Endothelial cell of umbilical vein (primary cell): ENCODE measurements at regions not wholly inside any gene's neighbourhood (a gene's known extent, or its start where the extent isn't known, plus 50 kb on each side); places are given as distances from the start of the nearest gene placed in this dataset.

Experiments used
- BruUV-seq: library from RNA; stranded (reverse); fragments of 400-500 nt; replicated peaks from 2 replicates; lab custom pipeline; 2021; lab: Mats Ljungman, UMichigan
- CTCF ChIA-PET: fragments of 300-600, 350-600 bp; sonication (Branson Sonifier 250); formaldehyde crosslinking; loops from one replicate; lab custom pipeline; 2021; ENCODE audit warnings: antibody characterized with exemption, inconsistent platforms; lab: Charles Lee
- POLR2A ChIA-PET: fragments of 300-600, 350-600 bp; sonication (Branson Sonifier 250); formaldehyde crosslinking; loops from one replicate; lab custom pipeline; 2021; ENCODE audit warnings: antibody characterized with exemption, inconsistent platforms; lab: Charles Lee
- DNase-seq: peaks from one replicate; pipeline ENCODE4 v3.0.0-alpha.2; 2011; ENCODE audit warnings: low read depth, low spot score
- FAIRE-seq: peaks from 2 replicates; lab custom pipeline; 2011; peaks lifted over from hg19 to GRCh38; lab: Jason Lieb, UNC
- H2AFZ ChIP-seq: 2 replicates; pipeline ENCODE4 v1.6.0; 2012; ENCODE audit warnings: low read depth, low read length, control low read depth, inconsistent platforms
- H3K27ac ChIP-seq: 2 replicates; pipeline ENCODE4 v1.5.1; 2011; ENCODE audit warnings: low read depth, mild to moderate bottlenecking, control low read depth, low read length, moderate library complexity; ENCODE audit not compliant: insufficient read depth
- H3K27me3 ChIP-seq, 2 experiments: 2 replicates each; pipeline versions ENCODE4 v1.6.0 to v1.6.1; 2011; ENCODE audit warnings: low read length in 2 of 2, mixed read lengths in 1 of 2; ENCODE audit not compliant: control insufficient read depth in 2 of 2, insufficient read depth in 2 of 2
- H3K36me3 ChIP-seq, 2 experiments: 2 replicates in 1 of 2; 3 replicates in 1 of 2; pipeline ENCODE4 v1.5.1; 2011; ENCODE audit warnings: low read length in 2 of 2, mild to moderate bottlenecking in 1 of 2, moderate library complexity in 1 of 2; ENCODE audit not compliant: control insufficient read depth in 2 of 2, insufficient read depth in 2 of 2; ENCODE audit errors: extremely low read depth in 1 of 2
- H3K4me1 ChIP-seq: 3 replicates; pipeline ENCODE4 v1.5.1; 2011; ENCODE audit warnings: mild to moderate bottlenecking, low read length; ENCODE audit not compliant: control insufficient read depth, insufficient read depth; ENCODE audit errors: extremely low read depth
- H3K4me2 ChIP-seq: 2 replicates; pipeline ENCODE4 v1.6.1; 2011; ENCODE audit warnings: low read length, control low read depth, mixed read lengths; ENCODE audit not compliant: insufficient read depth
- H3K4me3 ChIP-seq, 3 experiments: fragments of 200-600 bp in 1 of 3; sonication (generic), shearing (Covaris generic) in 1 of 3; replicated peaks in 1 of 3; 2 replicates each; pipeline ENCODE4 v1.5.1; 2011 to 2016; ENCODE audit warnings: control low read depth in 3 of 3, low read length in 3 of 3, mild to moderate bottlenecking in 2 of 3, inconsistent platforms in 1 of 3, low read depth in 1 of 3, moderate library complexity in 1 of 3; ENCODE audit not compliant: insufficient read depth in 1 of 3
- H3K79me2 ChIP-seq: 2 replicates; pipeline ENCODE4 v1.6.0; 2012; ENCODE audit warnings: low read length, inconsistent platforms; ENCODE audit not compliant: control insufficient read depth, insufficient read depth
- H3K9ac ChIP-seq: replicated peaks from 2 replicates; pipeline ENCODE3; 2011; ENCODE audit warnings: low read length, control low read depth; ENCODE audit not compliant: insufficient read depth; ENCODE audit errors: extremely low read depth
- H3K9me1 ChIP-seq: replicated peaks from 3 replicates; pipeline ENCODE4 v1.6.0; 2011; ENCODE audit warnings: mild to moderate bottlenecking, low read length; ENCODE audit not compliant: control insufficient read depth, insufficient read depth; ENCODE audit errors: extremely low read depth
- H3K9me3 ChIP-seq: replicated peaks from 2 replicates; pipeline ENCODE4 v1.5.1; 2012; ENCODE audit warnings: low read length, inconsistent platforms; ENCODE audit not compliant: control insufficient read depth, insufficient read depth
- H4K20me1 ChIP-seq: replicated peaks from 2 replicates; pipeline ENCODE3; 2011; ENCODE audit warnings: mild to moderate bottlenecking, low read length; ENCODE audit not compliant: control insufficient read depth, insufficient read depth; ENCODE audit errors: extremely low read depth
- EZH2 ChIP-seq: IDR thresholded peaks from 2 replicates; pipeline ENCODE4 v1.6.1; 2012; ENCODE audit warnings: borderline replicate concordance, low read depth, mild to moderate bottlenecking, moderate library complexity, low read length, inconsistent platforms; ENCODE audit not compliant: severe bottlenecking
- FOS ChIP-seq: IDR thresholded peaks from 2 replicates; pipeline ENCODE4 v1.6.1; 2011; ENCODE audit warnings: mild to moderate bottlenecking, low read length, moderate library complexity, borderline replicate concordance; ENCODE audit not compliant: insufficient read depth
- GATA2 ChIP-seq: IDR thresholded peaks from 2 replicates; pipeline ENCODE4 v1.7.0; 2011; ENCODE audit warnings: low read depth, mild to moderate bottlenecking, moderate library complexity, mixed read lengths, low read length; ENCODE audit not compliant: insufficient read length, insufficient read depth
- JUN ChIP-seq: IDR thresholded peaks from 2 replicates; pipeline ENCODE4 v1.6.1; 2011; ENCODE audit warnings: borderline replicate concordance, low read depth; ENCODE audit not compliant: insufficient read length, insufficient read depth
- MYC ChIP-seq: IDR thresholded peaks from one replicate; pipeline ENCODE4 v1.6.1; 2011; ENCODE audit warnings: mild to moderate bottlenecking, low read depth, low read length
- POLR2A ChIP-seq: IDR thresholded peaks from 2 replicates; pipeline ENCODE4 v1.6.1; 2012; ENCODE audit warnings: low read depth, mild to moderate bottlenecking, control low read depth, low read length
- POLR2AphosphoS5 ChIP-seq: IDR thresholded peaks from 2 replicates; pipeline ENCODE4 v1.6.1; 2012; ENCODE audit warnings: low read depth, mild to moderate bottlenecking, control low read depth, low read length, moderate library complexity; ENCODE audit not compliant: insufficient read depth
- dilution Hi-C: fragments of 300-500 bp; cut with MboI; formaldehyde crosslinking; loops from one replicate; pipeline ENCODE4 v1.15.0; 2019; ENCODE audit warnings: low sequenced_read_pairs; ENCODE audit not compliant: extremely low pct_ligation_motif_present
- intact Hi-C: fragments of 100-400 bp; cut with micrococcal nuclease; formaldehyde crosslinking; loops from one replicate; pipeline ENCODE4 v1.10.0; 2022
- TF ChIP-seq, protein P1 (sequence below), 2 donors: IDR thresholded peaks; 1 replicate in 1 of 2; 2 replicates in 1 of 2; pipeline ENCODE4 v1.5.1; 2011; ENCODE audit warnings: low read length in 2 of 2, mild to moderate bottlenecking in 2 of 2, moderate library complexity in 2 of 2, control low read depth in 1 of 2, inconsistent platforms in 1 of 2, low read depth in 1 of 2; ENCODE audit not compliant: insufficient read depth in 1 of 2; ENCODE audit errors: extremely low read depth in 1 of 2
- TF ChIP-seq, protein P2 (sequence below): IDR thresholded peaks from 2 replicates; pipeline ENCODE4 v1.6.1; 2011; ENCODE audit not compliant: insufficient read depth, insufficient read length

DNA sequence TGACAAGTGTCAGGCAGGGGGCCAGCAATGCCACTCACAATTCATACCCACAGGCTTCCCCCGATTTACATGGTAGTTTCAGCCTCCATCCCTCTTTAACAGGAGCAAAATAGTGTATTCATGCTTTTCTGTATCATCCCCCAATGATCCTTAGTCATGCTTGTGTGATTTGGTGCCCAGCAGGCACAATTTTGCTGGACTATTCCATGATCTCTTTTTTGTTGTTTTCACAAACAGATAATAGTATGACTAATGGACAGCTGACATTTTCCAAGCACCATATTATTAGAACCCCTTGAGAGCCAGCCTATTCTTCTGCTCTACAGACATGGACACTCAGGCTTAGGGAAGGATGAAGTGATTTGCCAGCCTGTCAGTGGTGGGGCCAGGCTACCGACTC, 128.2 kb upstream of the RIPOR2 start:
- FAIRE-seq (no peak), DNase-seq (no peak)
- TF ChIP-seq EZH2 (no peak), GATA2 (no peak), MYC (no peak), FOS (no peak), POLR2AphosphoS5 (no peak), JUN (no peak), POLR2A (no peak)
- TF ChIP-seq, protein P1, sequence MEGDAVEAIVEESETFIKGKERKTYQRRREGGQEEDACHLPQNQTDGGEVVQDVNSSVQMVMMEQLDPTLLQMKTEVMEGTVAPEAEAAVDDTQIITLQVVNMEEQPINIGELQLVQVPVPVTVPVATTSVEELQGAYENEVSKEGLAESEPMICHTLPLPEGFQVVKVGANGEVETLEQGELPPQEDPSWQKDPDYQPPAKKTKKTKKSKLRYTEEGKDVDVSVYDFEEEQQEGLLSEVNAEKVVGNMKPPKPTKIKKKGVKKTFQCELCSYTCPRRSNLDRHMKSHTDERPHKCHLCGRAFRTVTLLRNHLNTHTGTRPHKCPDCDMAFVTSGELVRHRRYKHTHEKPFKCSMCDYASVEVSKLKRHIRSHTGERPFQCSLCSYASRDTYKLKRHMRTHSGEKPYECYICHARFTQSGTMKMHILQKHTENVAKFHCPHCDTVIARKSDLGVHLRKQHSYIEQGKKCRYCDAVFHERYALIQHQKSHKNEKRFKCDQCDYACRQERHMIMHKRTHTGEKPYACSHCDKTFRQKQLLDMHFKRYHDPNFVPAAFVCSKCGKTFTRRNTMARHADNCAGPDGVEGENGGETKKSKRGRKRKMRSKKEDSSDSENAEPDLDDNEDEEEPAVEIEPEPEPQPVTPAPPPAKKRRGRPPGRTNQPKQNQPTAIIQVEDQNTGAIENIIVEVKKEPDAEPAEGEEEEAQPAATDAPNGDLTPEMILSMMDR (IDR thresholded peaks at IDR 0.05; ENCODE audit: extremely low read depth in 1 of 2, insufficient read depth in 1 of 2, low read depth in 1 of 2, low read length in 2 of 2), result no peak
- TF ChIP-seq, protein P2, sequence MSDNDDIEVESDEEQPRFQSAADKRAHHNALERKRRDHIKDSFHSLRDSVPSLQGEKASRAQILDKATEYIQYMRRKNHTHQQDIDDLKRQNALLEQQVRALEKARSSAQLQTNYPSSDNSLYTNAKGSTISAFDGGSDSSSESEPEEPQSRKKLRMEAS, result no peak
- no peaks in the 10 kb centered on the region for H3K36me3 ChIP-seq
- H4K20me1 ChIP-seq, result no peaks in the 10 kb centered on the region
- H3K27ac ChIP-seq, result no peak overlapping the region
- dilution Hi-C loops (no loop called here), intact Hi-C loops (no loop called here)
- H3K4me1 ChIP-seq, result no peaks in the 10 kb centered on the region
- no peaks in the 10 kb centered on the region for H3K79me2 ChIP-seq
- no peaks in the 10 kb centered on the region for H3K9me1 ChIP-seq
- ChIA-PET CTCF (no interaction called here), POLR2A (no interaction called here)
- H3K4me3 ChIP-seq, result no peak overlapping the region
- H3K9ac ChIP-seq, result no peak overlapping the region
- no peaks in the 10 kb centered on the region for H3K27me3 ChIP-seq
- H3K4me2 ChIP-seq, result no peak overlapping the region
- no peak overlapping the region for H2AFZ ChIP-seq
- no TSS peak for BruUV-seq
- no peaks in the 10 kb centered on the region for H3K9me3 ChIP-seq
